GM04503 (cell line): ENCODE measurements at regions not wholly inside any gene's neighbourhood (a gene's known extent, or its start where the extent isn't known, plus 50 kb on each side); places are given as distances from the start of the nearest gene placed in this dataset.

Experiments used
- DNase-seq: peaks from one replicate; pipeline ENCODE4 v3.0.0-alpha.2; 2012; ENCODE audit warnings: low read depth

DNA sequence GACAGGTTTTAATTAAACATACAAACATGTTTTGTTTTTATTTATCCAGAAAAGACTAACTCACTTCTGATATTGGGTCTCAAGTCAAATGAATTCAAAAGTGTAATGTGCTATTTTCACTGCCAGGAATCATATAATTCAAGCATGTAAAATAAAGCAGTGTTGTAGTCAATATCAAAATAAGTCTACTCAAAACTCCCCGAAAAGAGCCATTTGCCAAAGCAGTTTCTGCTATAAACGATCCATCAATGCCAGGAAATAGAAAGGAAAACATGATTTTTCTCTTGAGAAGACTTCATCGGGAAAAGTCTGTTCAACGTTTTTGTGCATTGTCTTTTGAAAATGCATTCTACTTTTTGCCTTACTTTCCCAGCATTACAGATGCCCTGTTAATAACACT is 633.3 kb downstream of the FAT4 start:
- no peak for DNase-seq

DNA sequence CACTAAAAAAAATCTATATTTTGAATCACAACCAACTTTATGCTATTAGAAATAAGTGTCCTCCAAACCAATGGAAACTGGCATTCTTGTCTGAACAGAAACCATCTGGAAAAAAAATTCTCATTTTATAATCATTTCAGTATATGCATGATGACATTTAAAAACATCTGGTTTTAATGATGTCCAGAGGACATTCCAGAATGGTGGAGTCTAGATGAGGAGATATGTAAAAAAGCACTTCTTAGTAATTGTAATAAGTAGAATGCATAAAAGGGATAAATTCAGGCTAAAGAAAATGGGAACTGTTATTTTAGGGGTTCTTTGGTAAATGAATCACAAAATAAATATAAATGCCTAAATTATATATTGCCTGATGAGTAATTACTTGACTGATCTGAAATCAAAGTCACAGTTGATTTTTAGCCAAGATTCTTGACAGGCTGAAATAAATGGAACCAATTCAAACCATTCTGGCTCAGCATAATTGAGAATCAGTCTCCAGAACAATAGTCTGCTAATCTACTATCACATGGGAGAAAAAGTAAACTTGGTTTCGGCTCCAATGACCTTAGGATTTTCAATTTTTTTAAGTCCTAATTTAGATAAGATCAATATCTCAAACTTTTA is 636.6 kb downstream of the FAT4 start:
- peak; percentile 37 for DNase-seq

DNA sequence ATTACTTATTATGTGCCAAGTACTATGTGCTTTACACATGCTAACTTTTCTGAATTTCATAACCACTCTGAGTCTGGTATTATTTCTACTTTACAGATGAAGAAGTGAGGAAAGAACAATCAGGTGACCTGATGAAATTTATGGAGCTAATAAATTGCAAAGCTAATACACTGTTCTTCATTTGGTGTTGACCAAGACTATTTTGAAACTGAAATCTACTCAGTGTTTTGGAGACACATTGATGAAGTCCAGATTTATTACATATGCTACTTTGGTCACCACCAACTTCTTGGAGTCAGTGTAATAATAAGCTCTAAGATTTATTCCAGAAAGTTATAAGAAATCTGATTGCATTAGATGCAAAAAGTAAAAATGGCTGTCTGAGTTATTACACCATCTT is 637.9 kb downstream of the FAT4 start:
- DNase-seq: no peak

DNA sequence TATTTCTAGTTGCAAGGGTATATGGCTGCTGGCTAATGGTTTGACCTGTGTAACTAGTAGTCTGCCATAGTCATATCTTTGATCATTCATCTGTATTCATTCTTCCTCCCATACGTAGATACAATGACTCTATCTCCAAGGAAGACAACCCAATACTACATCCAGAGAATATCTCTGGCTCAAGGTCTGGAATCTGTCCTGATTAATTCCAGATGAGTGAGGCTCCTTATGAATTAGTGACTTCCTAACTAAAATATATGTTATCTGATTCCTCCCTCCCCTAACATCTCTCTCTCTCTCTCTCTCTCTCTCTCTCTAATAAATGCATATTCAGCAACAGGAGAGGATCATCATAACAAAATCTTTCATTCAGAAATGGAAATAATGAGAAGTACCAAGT is 641.5 kb downstream of the FAT4 start:
- DNase-seq: no peak

DNA sequence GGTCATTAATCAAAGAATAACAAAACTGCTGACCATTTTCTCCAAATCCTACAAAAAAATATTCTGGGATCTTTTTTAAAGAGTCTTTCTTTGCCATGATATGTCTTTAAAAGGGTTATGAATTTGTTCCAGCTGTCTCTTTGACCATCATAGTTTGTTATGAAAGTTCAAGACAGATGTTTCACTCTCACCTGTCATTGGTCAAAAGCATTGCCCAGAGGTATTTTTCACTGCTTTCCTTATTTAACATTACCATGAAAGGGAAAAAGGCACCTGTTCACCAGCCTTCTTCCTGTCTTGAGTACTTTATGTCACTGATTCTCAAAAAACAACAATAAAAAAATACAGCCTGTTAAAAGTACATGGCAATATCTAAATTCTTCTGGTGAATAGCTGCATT is 643.8 kb downstream of the FAT4 start:
- no peak for DNase-seq

DNA sequence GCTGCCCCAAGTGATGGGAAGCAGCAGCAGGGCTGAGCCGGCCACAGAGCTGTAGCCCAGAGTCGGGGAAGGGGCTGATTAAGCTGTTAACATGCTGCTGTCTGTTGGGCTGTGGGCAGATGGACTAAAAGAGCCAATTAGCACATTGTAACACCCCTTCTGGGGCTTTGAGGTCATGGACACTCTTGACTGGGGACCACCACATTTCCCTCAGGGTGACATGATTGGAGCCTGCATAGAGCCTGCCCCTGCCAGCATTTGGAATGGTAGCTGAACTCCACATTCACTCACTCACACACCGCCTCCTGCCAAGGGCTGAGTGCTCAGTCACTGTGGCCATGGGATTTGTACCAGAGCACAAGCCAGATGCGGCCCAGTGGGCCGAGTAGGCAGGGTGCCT is 646.9 kb downstream of the FAT4 start:
- no peak for DNase-seq

DNA sequence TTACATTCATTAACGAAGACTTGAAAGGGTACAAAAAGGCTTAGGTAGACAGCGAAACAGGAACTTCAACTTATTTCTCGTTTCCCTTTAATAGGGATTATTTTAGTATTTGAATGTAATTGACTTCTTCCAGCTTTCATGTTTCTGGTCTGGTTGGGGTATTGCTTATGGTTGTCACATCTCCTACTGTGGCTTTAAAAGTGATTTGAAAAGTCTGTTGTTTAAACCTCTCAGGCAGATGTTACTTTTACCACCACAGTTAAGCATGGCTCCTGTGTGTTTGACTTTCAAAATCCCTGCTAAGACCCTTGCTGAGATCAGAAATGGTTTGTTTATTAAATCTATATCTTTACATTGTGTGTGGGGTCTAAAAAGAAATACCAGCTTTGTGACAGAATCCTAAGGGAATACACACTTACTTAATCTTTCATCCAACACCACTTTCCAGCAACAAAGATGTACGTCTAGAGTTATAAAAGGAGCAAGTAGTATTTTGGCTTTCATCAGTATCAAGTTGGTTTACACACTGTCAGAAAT is 661.2 kb downstream of the FAT4 start:
- DNase-seq: no peak

DNA sequence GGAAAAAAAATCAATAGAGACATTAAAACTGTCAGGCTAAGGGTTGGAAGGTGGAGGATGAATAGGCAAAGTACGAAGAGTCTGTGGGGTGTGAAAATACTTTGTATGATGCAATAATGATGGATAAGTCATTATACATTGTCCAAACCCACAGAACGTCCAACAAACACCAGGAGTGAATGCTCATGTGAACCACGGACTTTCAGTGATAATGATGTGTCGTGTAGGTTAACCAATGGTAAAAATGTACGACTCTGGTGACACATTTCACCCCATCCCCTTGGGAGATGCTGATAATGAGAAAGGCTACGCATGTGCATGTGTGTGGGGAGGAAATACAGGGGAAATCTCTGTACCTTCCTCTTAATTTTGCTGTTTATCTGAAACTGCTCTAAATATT is 665.2 kb downstream of the FAT4 start:
- DNase-seq: no peak

DNA sequence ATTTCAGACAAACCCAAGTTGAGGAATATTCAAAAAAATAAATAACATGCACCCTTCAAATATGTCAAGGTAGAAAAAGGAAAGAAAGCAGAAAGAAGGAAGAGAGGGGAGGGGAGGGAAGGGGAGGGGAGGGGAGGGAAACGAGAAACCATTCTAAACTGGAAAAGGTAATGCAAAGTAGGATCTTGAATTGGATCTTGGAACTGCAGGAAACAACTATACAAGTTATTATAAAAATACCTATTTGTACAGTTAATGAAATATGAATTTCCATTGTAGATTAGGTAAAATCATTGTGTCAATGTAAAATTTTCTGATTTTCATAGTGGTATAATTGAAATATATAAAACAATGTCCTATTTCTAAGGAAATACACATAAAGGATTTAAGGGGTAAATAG is 668.4 kb downstream of the FAT4 start:
- DNase-seq: no peak

DNA sequence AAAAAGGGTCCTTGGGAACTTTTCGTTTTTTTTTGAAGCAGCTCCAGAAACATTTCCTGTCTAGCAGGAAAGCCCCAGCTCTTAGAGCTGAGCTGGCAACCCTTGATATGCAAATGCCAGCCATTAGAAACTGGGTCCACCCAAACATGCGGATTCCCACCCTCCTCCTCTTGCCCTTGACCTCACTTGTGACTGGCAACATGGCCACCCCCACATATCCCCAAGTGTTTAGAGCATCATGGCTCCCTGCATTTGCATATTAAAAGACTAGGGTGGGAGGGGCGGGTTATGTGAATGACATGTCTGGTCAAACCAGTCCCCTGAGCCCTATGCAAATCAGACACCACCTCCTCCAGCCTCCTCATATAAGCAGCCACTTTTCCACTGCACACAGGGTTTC is 671.1 kb downstream of the FAT4 start:
- no peak for DNase-seq

DNA sequence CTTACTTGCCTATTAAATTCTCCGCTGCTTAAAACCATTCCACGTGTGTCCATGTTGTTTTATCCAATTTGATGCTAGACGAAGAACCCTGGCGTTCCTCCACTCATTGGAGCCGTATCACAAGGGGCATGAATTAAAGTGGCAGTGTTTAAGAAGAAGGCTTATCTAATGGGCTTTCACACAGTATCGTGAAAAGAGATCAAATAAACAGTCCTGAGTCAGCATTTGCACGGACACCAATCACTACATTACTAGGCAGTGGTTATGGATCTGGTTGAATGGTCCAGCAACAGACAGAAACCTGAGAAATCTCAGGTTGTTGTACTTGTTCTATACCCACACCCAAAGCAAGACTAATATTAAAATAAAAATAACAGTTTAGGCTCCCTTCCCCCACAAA is 671.6 kb downstream of the FAT4 start:
- no peak for DNase-seq

DNA sequence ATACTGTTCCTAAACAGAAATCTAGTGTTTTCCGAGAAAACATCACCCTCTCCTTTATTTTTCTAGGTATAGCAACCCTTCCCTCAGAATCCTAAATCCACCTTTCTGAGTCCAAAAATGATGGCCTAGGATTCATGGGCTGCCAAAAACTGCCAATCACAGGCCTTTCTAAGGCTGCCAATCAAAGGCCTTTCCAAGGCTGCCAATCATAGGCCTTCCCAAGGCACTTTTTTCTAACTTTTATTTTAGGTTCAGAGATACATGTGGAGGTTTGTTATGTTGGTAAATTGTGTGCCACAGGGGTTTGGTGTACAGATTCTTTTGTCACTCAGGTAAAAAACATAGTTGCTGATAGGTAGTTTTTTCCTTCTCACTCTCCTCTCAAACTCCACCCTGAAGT is 673.7 kb downstream of the FAT4 start:
- DNase-seq: no peak

DNA sequence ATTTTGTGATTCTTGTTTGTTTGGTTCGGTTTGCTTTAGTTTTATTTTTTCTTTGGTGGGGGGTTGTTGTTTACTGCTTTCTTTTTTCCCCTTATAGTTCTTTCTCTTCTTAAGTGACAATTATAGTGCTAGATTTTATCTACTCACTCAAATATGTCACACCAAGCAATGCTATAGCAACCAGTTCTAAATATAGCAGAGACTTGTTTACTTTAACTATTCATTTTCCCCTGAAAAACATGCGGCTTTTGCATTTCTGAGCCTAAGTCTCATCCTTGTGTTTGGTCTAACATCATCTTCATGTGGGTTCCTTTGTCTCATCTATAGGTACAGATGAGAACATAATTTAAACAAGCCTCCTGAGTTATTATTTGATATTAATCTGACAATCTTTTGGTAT is 676.6 kb downstream of the FAT4 start:
- DNase-seq: no peak

DNA sequence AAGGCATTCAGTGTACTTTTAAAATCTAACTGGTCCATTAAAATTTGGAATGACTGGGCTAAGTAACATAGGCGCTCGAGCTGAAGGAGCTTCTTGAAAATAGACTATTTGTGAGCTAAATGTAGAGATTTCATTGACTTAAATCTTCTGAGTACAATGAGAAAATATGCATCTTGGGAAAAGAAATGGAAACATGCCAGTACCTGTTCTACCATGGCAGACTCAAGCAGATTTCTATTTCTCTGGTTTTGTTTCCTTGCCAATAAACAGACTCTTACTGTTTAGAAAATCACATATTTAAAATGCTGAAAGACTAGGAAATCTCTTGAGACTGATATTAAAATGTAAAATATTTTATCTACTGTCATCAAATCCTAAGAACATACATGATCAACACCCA is 678.1 kb downstream of the FAT4 start:
- DNase-seq: no peak

DNA sequence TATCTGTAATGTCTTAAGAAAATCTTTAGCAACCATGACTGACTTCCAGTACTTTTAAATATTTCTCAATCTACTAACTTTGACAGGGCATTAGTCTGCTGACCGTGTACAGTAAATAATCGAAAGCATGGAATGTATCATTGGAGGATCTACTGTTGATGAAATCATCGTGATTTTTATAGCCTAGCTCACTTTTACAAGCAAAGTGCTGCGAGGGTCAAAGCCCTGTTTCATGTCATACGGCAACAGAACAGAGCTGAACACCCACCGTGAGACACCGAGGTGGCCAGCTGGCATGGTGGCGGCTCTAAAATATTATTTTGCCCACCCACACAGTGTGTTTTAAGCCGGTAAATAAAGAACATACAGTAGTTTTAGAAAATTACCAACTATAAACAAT is 679.3 kb downstream of the FAT4 start:
- DNase-seq: no peak

DNA sequence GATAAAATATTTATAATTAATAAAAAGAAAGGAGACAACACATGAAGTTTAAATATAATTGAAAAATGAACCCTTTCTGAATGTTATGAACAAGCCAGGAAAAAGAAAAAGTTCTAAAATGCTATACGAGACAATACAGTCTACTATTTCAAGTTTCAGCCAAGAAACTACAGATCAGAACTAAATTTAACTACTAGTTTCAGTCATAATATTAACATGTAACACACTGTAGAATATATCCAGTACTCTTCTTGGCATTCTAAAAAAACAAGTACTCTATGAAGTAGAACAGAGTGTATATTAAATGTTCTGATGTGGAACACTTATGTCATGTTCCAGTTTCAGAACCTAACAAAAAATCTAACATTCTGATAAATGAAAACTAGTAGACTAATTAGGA is 679.7 kb downstream of the FAT4 start:
- DNase-seq: no peak

DNA sequence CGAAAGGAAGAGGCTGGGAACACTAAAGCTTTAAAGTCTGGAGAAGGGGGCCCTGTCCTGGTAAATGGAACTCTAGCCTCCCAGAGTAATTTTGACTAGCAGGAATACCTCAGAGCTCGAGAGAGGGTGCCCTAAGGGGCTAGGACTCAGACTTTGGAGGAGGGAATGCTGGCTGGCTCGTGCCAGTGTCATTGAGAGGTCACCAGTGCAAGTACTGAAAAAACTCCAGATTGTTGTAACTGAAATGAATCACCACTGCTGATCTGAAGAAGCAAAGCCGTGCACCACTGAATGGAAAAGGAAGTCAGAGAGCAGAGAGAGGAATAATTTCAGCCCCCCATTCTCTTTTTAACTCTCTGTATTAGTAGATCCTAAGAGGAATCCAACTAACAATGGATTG is 690.2 kb downstream of the FAT4 start:
- DNase-seq: peak; percentile 12

DNA sequence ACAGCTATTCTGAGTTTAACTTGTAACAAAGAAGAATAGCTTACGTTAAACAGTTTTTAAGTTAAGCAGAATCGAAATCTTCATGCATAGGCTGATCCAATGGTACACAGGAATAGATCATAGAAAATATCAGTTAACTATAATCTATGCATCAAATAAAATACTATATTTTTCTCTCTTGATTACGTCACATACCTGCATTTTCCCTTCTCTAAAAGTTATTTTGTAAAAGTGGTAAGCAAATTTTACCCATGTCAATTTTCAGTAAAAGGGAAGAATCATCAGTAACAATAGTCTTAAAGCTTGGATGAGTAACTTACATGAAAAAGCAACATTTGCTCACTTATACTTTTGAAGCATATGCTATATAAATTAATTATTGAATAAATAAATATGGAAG is 692.4 kb downstream of the FAT4 start:
- no peak for DNase-seq

DNA sequence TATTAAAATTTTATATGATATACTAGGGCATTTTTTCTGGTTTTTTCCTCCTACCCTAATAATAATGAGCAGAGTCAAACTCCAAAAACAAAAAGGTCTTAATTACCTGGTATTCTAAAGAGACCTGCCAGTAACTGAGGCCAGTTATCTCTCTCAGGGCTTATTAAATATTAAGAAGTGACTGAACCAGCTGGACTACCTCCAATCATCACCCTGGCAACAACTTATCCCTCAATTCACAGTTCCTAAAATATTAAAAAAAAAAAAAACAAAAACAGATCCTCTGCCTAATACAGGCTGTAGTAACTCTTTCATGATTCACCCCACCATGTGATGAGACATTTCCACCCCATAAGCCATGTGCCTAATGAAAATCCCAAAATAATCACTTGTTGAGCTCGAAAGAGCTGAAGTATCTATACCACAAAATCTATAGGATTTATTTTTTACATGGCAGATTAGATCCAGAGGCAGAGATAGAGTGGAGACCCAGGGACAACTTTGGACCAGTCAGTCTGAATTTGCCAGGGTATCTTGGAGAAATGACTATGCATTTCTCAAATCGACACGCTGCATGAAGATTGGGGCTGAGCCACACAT is 698.0 kb downstream of the FAT4 start:
- no peak for DNase-seq

DNA sequence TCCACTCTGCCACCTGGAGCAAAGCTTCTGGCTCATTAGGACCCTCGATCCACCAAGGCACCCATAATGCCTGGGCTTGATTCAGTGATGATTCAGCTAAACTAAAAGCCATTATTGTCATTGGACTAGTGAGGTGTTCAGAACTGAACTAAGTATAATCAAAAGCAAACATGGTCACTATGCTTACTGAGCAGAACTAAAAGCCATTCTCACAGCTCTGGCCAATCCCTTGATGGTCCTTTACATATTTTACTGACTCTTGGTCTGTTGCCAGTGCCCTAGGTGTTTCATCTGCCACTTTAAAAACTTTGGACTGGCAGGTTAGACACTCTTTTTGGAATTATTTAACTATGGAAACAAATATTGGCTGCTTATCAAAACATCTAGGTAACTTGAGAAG is 703.5 kb downstream of the FAT4 start:
- DNase-seq: no peak

DNA sequence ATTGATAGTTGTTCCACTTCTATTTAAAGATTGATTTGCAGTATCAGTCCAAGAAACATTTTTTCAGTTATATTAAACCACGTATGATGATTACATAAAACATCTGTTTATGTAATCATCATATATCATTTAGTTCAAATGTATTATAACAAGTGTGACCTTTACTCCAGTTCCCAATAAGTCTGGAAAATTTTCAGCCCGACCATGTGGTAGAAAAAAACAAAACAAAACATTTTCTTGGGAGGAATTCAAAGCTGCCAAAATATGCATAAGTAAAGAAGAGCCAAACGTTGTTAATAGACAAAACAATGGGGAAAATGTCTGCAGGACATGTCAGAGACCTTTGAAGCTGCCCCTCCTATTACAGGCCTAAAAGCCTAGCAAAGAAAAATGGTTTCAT is 709.1 kb downstream of the FAT4 start:
- peak; percentile 48 for DNase-seq

DNA sequence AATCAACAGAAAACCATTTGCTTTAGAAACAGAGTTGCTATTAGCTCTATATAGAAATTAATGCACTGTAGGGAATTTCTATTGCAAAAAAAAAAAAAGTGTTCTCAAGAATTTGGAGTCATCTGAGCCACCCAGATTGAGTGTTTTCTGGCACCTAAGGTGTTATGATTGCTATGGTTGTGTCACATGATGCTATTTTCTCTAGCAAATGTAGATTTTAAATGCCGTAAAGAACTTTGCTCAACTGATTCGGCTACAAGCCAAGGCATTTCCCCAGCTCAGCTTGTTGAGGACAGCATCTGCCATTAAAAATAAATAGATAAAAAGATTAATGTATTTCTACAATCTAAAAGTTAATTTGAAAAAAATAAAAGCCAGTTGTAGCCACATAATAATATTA is 712.8 kb downstream of the FAT4 start:
- no peak for DNase-seq

DNA sequence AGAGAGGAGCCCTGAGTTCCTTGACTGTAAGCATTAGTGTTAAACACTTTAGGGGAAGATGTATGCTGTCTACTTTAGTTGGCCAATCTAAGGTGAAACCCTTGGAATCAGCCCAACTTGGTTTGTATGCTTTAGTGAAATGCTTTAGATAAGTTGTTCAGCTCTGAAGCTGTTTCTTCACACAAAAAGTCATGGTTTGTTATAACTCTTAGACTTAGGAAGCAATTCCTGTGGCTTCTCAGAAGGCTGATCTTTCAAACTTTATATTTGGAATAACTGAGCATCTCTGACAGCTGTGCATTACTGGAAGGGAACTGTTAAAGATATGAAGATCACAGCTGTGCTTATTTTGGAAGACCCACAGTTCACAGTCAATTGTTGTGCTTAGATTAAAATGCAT is 714.1 kb downstream of the FAT4 start:
- DNase-seq: no peak

DNA sequence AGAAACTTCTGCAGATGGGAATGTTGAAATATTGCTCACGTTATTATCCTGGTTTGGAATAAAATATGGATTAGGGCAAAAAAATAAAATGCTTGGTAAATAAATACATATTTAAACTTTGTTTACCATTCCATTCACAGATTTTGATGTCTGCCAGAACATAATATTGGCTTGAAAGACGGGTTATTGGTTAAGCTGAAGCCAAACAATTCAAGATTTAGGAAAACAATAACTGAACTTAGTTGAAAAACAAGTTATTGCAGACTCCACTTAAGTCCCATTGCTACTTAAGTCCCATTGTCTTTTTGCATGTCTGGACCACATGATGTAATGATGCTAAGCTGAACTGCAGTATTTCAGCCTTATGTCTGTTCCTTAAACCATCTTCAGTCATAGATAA is 722.5 kb downstream of the FAT4 start:
- DNase-seq: no peak
